Fibroblast of lung (primary cell): ENCODE measurements at regions not wholly inside any gene's neighbourhood (a gene's known extent, or its start where the extent isn't known, plus 50 kb on each side); places are given as distances from the start of the nearest gene placed in this dataset.

ENCODE experiments used
- DNase-seq, 2 donors: peaks; one replicate each; pipeline versions ENCODE4 v3.0.0 to v3.0.0-alpha.2; 2010; ENCODE audit warnings: low read depth in 2 of 2
- H2AFZ ChIP-seq: 2 replicates; pipeline ENCODE4 v1.5.1; 2012; ENCODE audit warnings: low read length, control low read depth, inconsistent platforms
- H3K27ac ChIP-seq: 2 replicates; pipeline ENCODE4 v1.5.1; 2011; ENCODE audit warnings: low read length, control low read depth; ENCODE audit not compliant: insufficient read depth
- H3K27me3 ChIP-seq: 2 replicates; pipeline ENCODE4 v1.5.1; 2011; ENCODE audit warnings: mild to moderate bottlenecking, low read length; ENCODE audit not compliant: control insufficient read depth, insufficient read depth
- H3K36me3 ChIP-seq: 2 replicates; pipeline ENCODE4 v1.5.1; 2011; ENCODE audit warnings: low read length; ENCODE audit not compliant: control insufficient read depth, insufficient read depth
- H3K4me1 ChIP-seq: 2 replicates; pipeline ENCODE4 v1.5.1; 2011; ENCODE audit warnings: low read length; ENCODE audit not compliant: control insufficient read depth, insufficient read depth; ENCODE audit errors: extremely low read depth
- H3K4me2 ChIP-seq: 2 replicates; pipeline ENCODE4 v1.5.1; 2011; ENCODE audit warnings: low read length, control low read depth; ENCODE audit not compliant: insufficient read depth; ENCODE audit errors: extremely low read depth
- H3K4me3 ChIP-seq, 4 experiments: fragments of 200-600 bp in 1 of 4; sonication (generic) in 1 of 4; replicated peaks in 1 of 4; 2 replicates each; pipeline ENCODE4 v1.5.1; 2011 to 2016; ENCODE audit warnings: low read length in 4 of 4, low read depth in 3 of 4, mild to moderate bottlenecking in 3 of 4, control low read depth in 2 of 4, inconsistent platforms in 1 of 4, mixed read lengths in 1 of 4; ENCODE audit not compliant: insufficient read depth in 1 of 4; ENCODE audit errors: control extremely low read depth in 1 of 4
- H3K79me2 ChIP-seq: 2 replicates; pipeline ENCODE4 v1.5.1; 2012; ENCODE audit warnings: mild to moderate bottlenecking, low read length, inconsistent platforms; ENCODE audit not compliant: control insufficient read depth, insufficient read depth
- H3K9ac ChIP-seq: 2 replicates; pipeline ENCODE4 v1.5.1; 2011; ENCODE audit warnings: mild to moderate bottlenecking, low read length, control low read depth; ENCODE audit not compliant: insufficient read depth
- H3K9me3 ChIP-seq: 2 replicates; pipeline ENCODE4 v1.5.1; 2012; ENCODE audit warnings: low read depth, low read length; ENCODE audit not compliant: control insufficient read depth, insufficient read depth
- H4K20me1 ChIP-seq: 2 replicates; pipeline ENCODE4 v1.5.1; 2011; ENCODE audit warnings: low read length; ENCODE audit not compliant: control insufficient read depth, insufficient read depth; ENCODE audit errors: extremely low read depth
- CTCF ChIP-seq, 2 donors: IDR thresholded peaks in 1 of 2; conservative IDR thresholded peaks in 1 of 2; 1 replicate in 1 of 2; 2 replicates in 1 of 2; pipeline ENCODE4 v1.5.1; 2011 to 2012; ENCODE audit warnings: low read length in 2 of 2, control low read depth in 1 of 2, inconsistent platforms in 1 of 2, low read depth in 1 of 2, mild to moderate bottlenecking in 1 of 2
- EZH2 ChIP-seq: IDR thresholded peaks from 2 replicates; pipeline ENCODE4 v1.5.1; 2012; ENCODE audit warnings: low read length, control low read depth, mild to moderate bottlenecking; ENCODE audit errors: missing control alignments

- TF ChIP-seq EZH2 (no peak), CTCF (conservative IDR thresholded peaks at IDR 0.05 in 1 of 2, IDR thresholded peaks at IDR 0.05 in 1 of 2; ENCODE audit: low read depth in 1 of 2, low read length in 2 of 2) (no peak)
Measured at GRCh38 chr9:81776834-81777233, 87.5 kb upstream of the TLE1 start.

GRCh38 chr9:81777482-81777881 is 88.1 kb upstream of the TLE1 start:
- Histone ChIP-seq H3K27ac (no peak overlapping the region), H3K4me1 (no peaks in the 10 kb centered on the region), H3K9ac (no peak overlapping the region), H3K27me3 (no peaks in the 10 kb centered on the region), H3K9me3 (no peaks in the 10 kb centered on the region), H3K36me3 (no peaks in the 10 kb centered on the region), H2AFZ (no peak overlapping the region), H4K20me1 (no peaks in the 10 kb centered on the region), H3K4me3 (no peak overlapping the region), H3K4me2 (no peak overlapping the region), H3K79me2 (no peaks in the 10 kb centered on the region)
- TF ChIP-seq EZH2 (no peak), CTCF (conservative IDR thresholded peaks at IDR 0.05 in 1 of 2, IDR thresholded peaks at IDR 0.05 in 1 of 2; ENCODE audit: low read depth in 1 of 2, low read length in 2 of 2) (no peak)
- DNase-seq = no peak

More at GRCh38 chr9:81776834-81777233, 87.5 kb upstream of the TLE1 start:
- H3K27me3 ChIP-seq = no peaks in the 10 kb centered on the region
- no peak overlapping the region for H3K9ac ChIP-seq
- H3K9me3 ChIP-seq = no peaks in the 10 kb centered on the region
- no peak for DNase-seq
- H3K79me2 ChIP-seq = no peaks in the 10 kb centered on the region
- H2AFZ ChIP-seq = no peak overlapping the region
- no peak overlapping the region for H3K4me2 ChIP-seq
- H3K36me3 ChIP-seq = no peaks in the 10 kb centered on the region
- no peaks in the 10 kb centered on the region for H3K4me1 ChIP-seq
- no peak overlapping the region for H3K4me3 ChIP-seq
- no peak overlapping the region for H3K27ac ChIP-seq
- no peaks in the 10 kb centered on the region for H4K20me1 ChIP-seq

- Histone ChIP-seq H3K79me2 (no peaks in the 10 kb centered on the region), H3K4me1 (no peaks in the 10 kb centered on the region), H2AFZ (no peak overlapping the region), H3K27ac (no peak overlapping the region), H3K9me3 (no peaks in the 10 kb centered on the region), H3K36me3 (no peaks in the 10 kb centered on the region), H3K4me2 (no peak overlapping the region), H3K4me3 (no peak overlapping the region), H3K27me3 (no peaks in the 10 kb centered on the region), H4K20me1 (no peaks in the 10 kb centered on the region), H3K9ac (no peak overlapping the region)
- no peak for DNase-seq
- TF ChIP-seq EZH2 = no peak
- TF ChIP-seq CTCF (conservative IDR thresholded peaks at IDR 0.05 in 1 of 2, IDR thresholded peaks at IDR 0.05 in 1 of 2; ENCODE audit: low read depth in 1 of 2, low read length in 2 of 2) = no peak
Measured at GRCh38 chr9:81782313-81782995, 93.1 kb upstream of the TLE1 start.
